Tibial nerve (tissue), 3 donors: ENCODE measurements at regions not wholly inside any gene's neighbourhood (a gene's known extent, or its start where the extent isn't known, plus 50 kb on each side); places are given as distances from the start of the nearest gene placed in this dataset.

ENCODE experiments used
- POLR2A ChIP-seq, 2 donors: fragments of 450-650 bp; IDR thresholded peaks; one replicate each; pipeline ENCODE4 v1.6.1; 2017; ENCODE audit warnings: antibody characterized with exemption in 2 of 2, mild to moderate bottlenecking in 2 of 2, moderate library complexity in 2 of 2
- TF ChIP-seq, protein P1 (sequence below), 5 experiments: fragments of 200-600 bp in 3 of 5; fragments of 450-650 bp in 2 of 5; sonication (generic) in 3 of 5; IDR thresholded peaks; one replicate each; pipeline ENCODE4 v1.5.1; 2016 to 2019; ENCODE audit warnings: antibody characterized with exemption in 5 of 5, mild to moderate bottlenecking in 3 of 5, moderate library complexity in 2 of 5

DNA sequence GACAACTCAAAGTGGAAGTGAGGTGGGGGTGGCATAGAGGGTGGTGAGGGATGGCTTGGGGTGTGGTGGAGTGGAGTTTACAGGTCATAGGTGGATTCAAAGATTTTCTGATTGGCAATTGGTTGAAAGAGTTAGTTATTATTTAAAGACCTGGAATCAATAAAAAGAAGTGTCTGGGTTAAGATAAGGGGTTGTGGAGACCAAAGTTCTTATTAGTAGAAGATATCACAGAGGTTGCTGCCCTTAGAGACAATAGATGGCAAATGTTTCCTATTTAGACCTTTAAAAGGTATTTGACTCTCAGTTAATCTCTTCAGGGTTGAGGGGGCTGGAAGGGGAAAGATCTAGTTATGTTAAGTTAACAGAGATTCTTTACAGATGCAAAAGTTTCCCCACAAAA, 412.3 kb upstream of the TBL1XR1 start:
- TF ChIP-seq, protein P1, sequence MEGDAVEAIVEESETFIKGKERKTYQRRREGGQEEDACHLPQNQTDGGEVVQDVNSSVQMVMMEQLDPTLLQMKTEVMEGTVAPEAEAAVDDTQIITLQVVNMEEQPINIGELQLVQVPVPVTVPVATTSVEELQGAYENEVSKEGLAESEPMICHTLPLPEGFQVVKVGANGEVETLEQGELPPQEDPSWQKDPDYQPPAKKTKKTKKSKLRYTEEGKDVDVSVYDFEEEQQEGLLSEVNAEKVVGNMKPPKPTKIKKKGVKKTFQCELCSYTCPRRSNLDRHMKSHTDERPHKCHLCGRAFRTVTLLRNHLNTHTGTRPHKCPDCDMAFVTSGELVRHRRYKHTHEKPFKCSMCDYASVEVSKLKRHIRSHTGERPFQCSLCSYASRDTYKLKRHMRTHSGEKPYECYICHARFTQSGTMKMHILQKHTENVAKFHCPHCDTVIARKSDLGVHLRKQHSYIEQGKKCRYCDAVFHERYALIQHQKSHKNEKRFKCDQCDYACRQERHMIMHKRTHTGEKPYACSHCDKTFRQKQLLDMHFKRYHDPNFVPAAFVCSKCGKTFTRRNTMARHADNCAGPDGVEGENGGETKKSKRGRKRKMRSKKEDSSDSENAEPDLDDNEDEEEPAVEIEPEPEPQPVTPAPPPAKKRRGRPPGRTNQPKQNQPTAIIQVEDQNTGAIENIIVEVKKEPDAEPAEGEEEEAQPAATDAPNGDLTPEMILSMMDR (IDR thresholded peaks at IDR 0.05), result no peak
- no peak for TF ChIP-seq POLR2A (IDR thresholded peaks at IDR 0.05)
